EH (cell line): ENCODE measurements at regions not wholly inside any gene's neighbourhood (a gene's known extent, or its start where the extent isn't known, plus 50 kb on each side); places are given as distances from the start of the nearest gene placed in this dataset.
A peak's percentile ranks its signal among the peaks of the same experiment; 100 is the strongest.

ENCODE experiments used
- DNase-seq: peaks from one replicate; pipeline ENCODE4 v3.0.0-alpha.2; 2015; ENCODE audit warnings: low read depth

- no peak for DNase-seq
Measured at GRCh38 chr15:62708470-62708869, 334.1 kb upstream of the TPM1 start.

- no peak for DNase-seq
Measured at GRCh38 chr15:62709261-62709660, 333.3 kb upstream of the TPM1 start.

- no peak for DNase-seq
Measured at GRCh38 chr15:62711691-62712454, 330.7 kb upstream of the TPM1 start.

GRCh38 chr15:62712455-62712839 is 330.1 kb upstream of the TPM1 start:
- no peak for DNase-seq

GRCh38 chr15:62715946-62716345 is 326.6 kb upstream of the TPM1 start:
- no peak for DNase-seq

- no peak for DNase-seq
Measured at GRCh38 chr15:62717496-62717895, 325.1 kb upstream of the TPM1 start.

- DNase-seq: peak; percentile 77
Measured at GRCh38 chr15:62719316-62719715, 323.2 kb upstream of the TPM1 start.

- DNase-seq: no peak
Measured at GRCh38 chr15:62722237-62722636, 320.3 kb upstream of the TPM1 start.

GRCh38 chr15:62726461-62726860 is 316.1 kb upstream of the TPM1 start:
- DNase-seq: no peak

- DNase-seq: no peak
Measured at GRCh38 chr15:62727501-62727900, 315.0 kb upstream of the TPM1 start.

GRCh38 chr15:62730825-62731224 is 311.7 kb upstream of the TPM1 start:
- no peak for DNase-seq

- DNase-seq: peak; percentile 18
Measured at GRCh38 chr15:62732078-62732477, 310.5 kb upstream of the TPM1 start.

- no peak for DNase-seq
Measured at GRCh38 chr15:62734706-62735105, 307.8 kb upstream of the TPM1 start.

GRCh38 chr15:62736756-62737155 is 305.8 kb upstream of the TPM1 start:
- no peak for DNase-seq

GRCh38 chr15:62737551-62737950 is 305.0 kb upstream of the TPM1 start:
- DNase-seq: peak; percentile 68

- DNase-seq: peak; percentile 85
Measured at GRCh38 chr15:62739082-62739481, 303.5 kb upstream of the TPM1 start.

- DNase-seq: peak; percentile 93
Measured at GRCh38 chr15:62739507-62739906, 303.0 kb upstream of the TPM1 start.

- DNase-seq: peak; percentile 64
Measured at GRCh38 chr15:62740141-62741004, 302.2 kb upstream of the TPM1 start.

GRCh38 chr15:62741106-62741505 is 301.4 kb upstream of the TPM1 start:
- no peak for DNase-seq

- peak; percentile 94 for DNase-seq
Measured at GRCh38 chr15:62742409-62743171, 300.0 kb upstream of the TPM1 start.

- no peak for DNase-seq
Measured at GRCh38 chr15:62745621-62746225, 296.8 kb upstream of the TPM1 start.

GRCh38 chr15:62748196-62748595 is 294.4 kb upstream of the TPM1 start:
- no peak for DNase-seq
